SK-MEL-5 (cell line): ENCODE measurements at regions not wholly inside any gene's neighbourhood (a gene's known extent, or its start where the extent isn't known, plus 50 kb on each side); places are given as distances from the start of the nearest gene placed in this dataset.
A peak's percentile ranks its signal among the peaks of the same experiment; 100 is the strongest.
"Not testable (repeated sequence)": the region's sequence is repeated elsewhere in the genome, so short reads cannot be mapped to it uniquely, and the experiment has no call there.

ENCODE experiments used
- DNase-seq: peaks from one replicate; pipeline ENCODE4 v3.0.0-alpha.2; 2016; ENCODE audit warnings: low read depth, low spot score
- in situ Hi-C: cut with HindIII; loops from 2 replicates; pipeline ENCODE4 v1.10.0; 2016; ENCODE audit warnings: low sequenced_read_pairs, high pct_unique_total_duplicates, low pct_unique_long_range_greater_than_20kb

DNA sequence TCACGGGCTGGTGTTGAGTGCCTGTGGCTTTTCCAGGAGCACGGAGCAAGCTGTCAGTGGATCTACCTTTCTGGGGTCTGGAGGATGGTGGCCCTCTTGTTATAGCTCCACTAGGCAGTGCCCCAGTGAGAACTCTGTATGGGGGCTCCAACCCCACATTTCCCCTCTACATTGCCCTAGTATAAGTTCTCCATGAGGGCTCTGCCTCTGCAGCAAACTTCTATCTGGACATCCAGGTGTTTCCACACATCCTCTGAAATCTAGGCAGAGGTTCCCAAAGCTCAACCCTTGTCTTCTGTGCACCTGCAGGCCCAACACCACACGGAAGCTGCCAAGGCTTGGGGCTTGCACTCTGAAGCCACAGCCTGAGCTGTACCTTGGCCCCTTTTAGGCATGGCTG lies 157.3 kb downstream of the MRPL39 start:
- in situ Hi-C loops = no loop called here
- DNase-seq = no peak

DNA sequence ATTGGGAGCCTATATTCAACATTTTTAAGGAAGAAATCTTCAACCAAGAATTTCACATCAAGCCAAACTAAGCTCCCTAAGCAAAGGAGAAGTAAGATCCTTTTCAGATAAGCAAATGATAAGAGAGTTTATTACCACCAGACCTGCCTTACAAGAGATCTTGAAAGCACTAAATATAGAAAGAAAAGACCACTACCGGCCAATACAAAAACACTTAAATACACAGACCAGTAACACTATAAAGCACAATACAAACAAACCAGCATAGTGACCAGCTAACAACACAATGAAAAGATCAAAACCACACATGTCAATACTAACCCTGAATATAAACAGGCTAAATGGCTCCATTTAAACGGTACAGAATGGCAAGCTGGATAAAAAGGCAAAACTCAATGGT lies 165.4 kb downstream of the MRPL39 start:
- in situ Hi-C loops = no loop called here
- DNase-seq = no peak

- in situ Hi-C loops, DNase-seq: not testable (repeated sequence)
Observed at GRCh38 chr21:25437465-25437864, 169.8 kb downstream of the MRPL39 start.

- in situ Hi-C loops = no loop called here
- DNase-seq = peak; percentile 56
Observed at GRCh38 chr21:25428537-25428936, 178.7 kb downstream of the MRPL39 start.

GRCh38 chr21:25427828-25428227 lies 179.5 kb downstream of the MRPL39 start:
- in situ Hi-C loops = no loop called here
- DNase-seq = no peak

DNA sequence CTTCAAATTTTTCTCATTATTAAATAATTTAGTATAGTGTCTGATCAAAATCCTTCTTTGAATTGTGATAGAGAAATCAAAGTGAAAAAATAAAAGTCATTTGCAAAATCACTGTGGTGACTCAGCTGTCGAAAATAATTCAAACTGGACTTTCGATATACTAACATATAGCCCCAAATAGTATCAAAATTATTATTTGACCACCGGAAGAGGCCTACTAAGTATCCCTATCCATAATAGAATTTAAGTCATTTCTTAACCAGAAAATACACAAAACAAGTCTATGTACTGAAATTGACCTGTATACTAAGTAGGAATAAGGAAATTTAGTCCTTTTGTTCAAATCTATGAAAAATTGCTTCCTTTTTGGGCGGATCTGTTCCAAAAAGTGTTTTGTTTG lies 180.7 kb downstream of the MRPL39 start:
- in situ Hi-C loops = no loop called here
- DNase-seq = no peak

GRCh38 chr21:25425156-25425555 lies 182.1 kb downstream of the MRPL39 start:
- DNase-seq = no peak
- in situ Hi-C loops = no loop called here

DNA sequence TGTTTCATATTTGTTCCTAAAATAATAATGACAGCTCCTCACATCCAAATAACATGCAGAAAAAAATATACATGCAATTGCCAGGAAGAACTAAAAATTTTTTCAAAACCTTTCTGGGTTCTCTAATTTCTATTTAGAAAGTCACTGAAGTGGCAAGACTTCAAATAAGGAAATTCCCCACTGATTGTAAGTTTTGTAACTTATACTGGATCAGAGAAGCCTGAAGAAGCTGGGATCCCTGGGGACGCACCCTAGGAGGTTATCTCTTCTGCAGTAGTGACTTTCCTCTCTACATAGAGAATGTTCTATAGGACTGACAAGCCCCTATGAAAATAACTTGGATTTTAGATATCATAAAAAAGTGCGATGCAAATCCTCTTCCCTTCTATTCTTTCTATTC lies 182.6 kb downstream of the MRPL39 start:
- no peak for DNase-seq
- in situ Hi-C loops = no loop called here

DNA sequence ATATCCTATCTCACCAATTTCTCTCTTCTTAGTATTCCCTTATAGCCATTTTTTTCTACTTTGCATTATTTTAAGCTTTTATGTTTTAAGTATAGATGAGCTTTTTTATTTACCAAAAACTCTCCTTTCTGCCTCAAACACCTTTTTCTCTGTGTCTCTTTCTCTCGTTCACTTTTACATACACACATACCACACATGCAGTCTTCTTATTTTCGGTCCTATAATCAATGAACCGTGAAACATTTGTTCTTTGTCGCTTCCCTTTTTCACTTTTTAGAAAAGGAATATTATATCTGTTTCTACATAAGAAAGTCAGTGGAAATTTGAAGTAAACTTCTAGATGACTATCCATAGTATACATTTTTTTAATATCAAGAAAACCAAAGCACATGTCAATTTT lies 183.2 kb downstream of the MRPL39 start:
- in situ Hi-C loops = no loop called here
- no peak for DNase-seq

DNA sequence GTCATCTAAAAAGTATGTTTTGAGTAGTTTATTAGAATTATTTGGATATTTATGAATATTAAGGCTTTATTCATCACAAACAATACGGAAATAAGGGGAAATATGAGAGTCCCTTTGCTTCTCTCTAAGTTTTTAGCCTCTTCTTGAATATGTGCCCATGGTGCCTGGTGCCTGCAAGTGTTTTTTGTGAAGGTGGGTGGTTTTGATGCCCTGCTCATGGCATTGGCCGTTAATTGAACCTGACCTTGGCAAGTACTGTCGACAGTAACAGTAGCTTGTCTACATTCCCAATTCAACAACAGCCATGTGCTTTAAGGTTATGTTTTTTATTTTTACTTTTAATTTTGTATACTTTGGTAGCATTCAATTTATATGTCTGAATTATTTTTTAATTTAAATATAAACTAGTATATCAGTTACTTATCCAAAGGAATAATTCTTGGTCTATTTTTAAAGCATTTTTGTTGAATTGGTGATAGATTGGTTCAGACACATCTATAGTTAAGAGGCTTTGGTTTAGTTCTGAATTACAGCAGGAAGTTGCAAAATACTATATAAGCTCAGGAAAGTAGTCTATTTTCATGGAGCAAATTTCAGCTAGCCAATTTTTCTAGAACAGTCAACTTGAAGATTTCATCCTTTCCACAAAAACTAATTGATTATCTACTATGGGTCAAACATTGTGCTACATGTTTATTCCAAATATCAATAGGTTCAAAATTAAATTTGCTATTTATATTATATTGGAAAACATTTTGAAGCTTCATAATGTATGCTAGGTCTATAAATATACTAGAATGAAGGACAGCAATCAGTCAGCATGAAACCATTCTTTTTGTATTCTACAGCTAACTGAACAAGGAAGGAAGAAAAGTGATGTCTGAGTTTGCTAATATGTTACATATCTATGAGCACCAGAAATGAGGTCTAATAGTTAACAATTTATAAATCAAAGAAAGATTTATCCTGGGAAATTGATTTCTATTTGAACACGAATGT lies 184.4 kb downstream of the MRPL39 start:
- DNase-seq = no peak
- in situ Hi-C loops = no loop called here

DNA sequence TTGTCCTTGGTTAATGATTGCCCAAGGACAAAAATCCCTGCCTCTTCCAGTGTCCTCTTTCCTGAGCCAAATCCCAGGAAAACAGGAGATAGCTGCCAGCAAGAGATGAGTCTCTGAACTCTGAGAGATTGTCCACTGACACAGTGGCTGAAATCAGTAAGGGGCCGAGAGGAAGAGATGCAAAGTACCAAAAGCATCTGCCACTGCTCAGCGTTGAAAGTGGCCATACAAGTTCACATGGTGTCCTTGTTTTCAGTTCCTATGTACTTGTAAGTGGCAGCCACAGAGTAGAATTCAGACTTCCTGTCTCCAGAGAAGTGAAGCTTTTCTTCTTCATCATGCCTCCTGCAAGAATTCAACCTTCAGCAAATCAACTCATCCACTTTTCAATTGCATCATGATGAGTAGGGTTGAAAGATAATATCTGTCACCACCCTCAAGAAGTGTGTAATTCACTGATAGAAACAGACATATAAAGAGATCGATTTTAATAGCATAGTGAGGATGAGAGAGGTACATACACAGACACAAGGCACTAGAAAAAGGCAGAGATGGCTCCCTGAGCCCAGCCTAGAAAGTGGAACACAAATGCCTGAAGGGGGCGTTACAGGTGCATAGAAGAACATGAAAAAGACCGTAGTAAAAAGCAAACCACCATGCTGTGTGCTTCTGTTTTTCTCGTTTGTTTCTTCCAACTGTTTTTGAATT lies 185.8 kb downstream of the MRPL39 start:
- peak; percentile 68 for DNase-seq
- in situ Hi-C loops = no loop called here

- in situ Hi-C loops = no loop called here
- DNase-seq = no peak
Observed at GRCh38 chr21:25420831-25421230, 186.4 kb downstream of the MRPL39 start.

GRCh38 chr21:25416669-25417068 lies 190.6 kb downstream of the MRPL39 start:
- in situ Hi-C loops = no loop called here
- no peak for DNase-seq

GRCh38 chr21:25412100-25412499 lies 195.2 kb downstream of the MRPL39 start:
- in situ Hi-C loops = no loop called here
- DNase-seq = no peak

GRCh38 chr21:25409978-25410377 lies 197.3 kb downstream of the MRPL39 start:
- in situ Hi-C loops = no loop called here
- DNase-seq = no peak

GRCh38 chr21:25408666-25409065 lies 198.6 kb downstream of the MRPL39 start:
- in situ Hi-C loops = no loop called here
- no peak for DNase-seq

- no peak for DNase-seq
- in situ Hi-C loops = no loop called here
Observed at GRCh38 chr21:25406887-25407579, 200.2 kb downstream of the MRPL39 start.

DNA sequence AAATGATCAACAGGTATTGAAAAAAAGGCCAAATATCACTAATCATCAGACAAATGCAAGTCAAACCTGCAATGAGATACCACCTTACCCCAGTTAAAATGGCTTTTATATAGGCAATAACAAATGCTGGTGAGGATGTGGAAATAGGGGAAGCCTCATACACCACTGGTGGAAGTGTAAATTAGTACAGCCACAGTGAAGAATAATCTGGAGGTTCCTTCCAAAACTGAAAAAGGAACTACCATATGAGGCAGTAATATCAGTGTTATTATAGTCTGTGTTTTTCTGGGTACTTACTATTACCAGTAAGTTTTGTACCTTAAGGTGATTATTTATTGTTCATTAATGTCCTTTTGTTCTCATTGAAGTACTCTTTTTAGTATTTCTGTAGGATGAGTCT lies 201.3 kb downstream of the MRPL39 start:
- in situ Hi-C loops = no loop called here

More for the DNA sequence above, 201.3 kb downstream of the MRPL39 start:
- DNase-seq = no peak
